ENCODE measurements at regions not wholly inside any gene's neighbourhood (a gene's known extent, or its start where the extent isn't known, plus 50 kb on each side); places are given as distances from the start of the nearest gene placed in this dataset.
A peak's percentile ranks its signal among the peaks of the same experiment; 100 is the strongest.

DNA sequence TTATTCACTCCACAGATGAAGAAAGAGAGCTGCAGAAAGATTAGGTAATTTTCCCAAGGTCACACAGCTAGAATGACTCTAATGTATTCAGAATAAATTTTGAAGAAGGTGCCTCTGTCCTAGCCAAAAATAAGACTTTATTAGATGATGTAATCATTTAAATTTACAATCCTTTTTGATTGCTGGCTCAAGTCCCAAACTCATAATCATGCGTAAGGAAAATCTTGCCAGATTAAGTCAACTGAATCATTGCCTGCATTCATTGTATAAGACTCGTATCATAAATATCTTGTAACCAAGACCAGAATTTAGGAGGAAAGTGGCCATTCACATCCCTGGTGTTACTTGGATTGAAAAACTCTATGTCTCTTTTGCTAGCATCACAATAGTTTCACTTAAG, 53.1 kb upstream of the STK39 start:
- ATAC-seq = no peak

DNA sequence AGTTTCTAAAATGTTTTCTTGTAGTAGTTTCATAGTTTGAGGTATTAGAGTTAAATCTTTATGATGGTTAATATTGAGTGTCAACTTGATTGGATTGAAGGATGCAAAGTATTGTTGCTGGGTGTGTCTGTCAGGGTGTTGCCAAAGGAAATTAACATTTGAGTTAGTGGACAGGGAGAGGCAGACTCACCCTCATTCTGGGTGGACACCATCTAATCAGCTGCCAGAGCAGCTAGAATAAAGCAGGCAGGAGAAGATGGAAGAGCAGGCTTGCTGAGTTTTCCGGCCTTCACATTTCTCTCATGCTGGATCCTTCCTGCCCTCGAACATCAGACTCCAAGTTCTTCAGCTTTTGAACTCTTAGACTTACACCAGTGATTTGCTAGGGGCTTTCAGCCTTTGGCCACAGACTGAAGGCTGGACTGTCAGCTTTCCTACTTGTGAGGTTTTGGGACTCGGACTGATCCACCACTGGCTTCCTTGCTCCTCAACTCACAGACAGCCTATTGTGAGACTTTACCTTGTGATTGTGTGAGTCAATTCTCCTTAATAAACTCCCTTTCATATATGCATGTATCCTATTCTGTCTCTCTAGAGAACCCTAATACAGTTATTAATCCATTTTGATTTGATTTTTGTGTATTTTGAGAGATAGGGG, 56.8 kb upstream of the STK39 start:
- TF ChIP-seq, protein P1, sequence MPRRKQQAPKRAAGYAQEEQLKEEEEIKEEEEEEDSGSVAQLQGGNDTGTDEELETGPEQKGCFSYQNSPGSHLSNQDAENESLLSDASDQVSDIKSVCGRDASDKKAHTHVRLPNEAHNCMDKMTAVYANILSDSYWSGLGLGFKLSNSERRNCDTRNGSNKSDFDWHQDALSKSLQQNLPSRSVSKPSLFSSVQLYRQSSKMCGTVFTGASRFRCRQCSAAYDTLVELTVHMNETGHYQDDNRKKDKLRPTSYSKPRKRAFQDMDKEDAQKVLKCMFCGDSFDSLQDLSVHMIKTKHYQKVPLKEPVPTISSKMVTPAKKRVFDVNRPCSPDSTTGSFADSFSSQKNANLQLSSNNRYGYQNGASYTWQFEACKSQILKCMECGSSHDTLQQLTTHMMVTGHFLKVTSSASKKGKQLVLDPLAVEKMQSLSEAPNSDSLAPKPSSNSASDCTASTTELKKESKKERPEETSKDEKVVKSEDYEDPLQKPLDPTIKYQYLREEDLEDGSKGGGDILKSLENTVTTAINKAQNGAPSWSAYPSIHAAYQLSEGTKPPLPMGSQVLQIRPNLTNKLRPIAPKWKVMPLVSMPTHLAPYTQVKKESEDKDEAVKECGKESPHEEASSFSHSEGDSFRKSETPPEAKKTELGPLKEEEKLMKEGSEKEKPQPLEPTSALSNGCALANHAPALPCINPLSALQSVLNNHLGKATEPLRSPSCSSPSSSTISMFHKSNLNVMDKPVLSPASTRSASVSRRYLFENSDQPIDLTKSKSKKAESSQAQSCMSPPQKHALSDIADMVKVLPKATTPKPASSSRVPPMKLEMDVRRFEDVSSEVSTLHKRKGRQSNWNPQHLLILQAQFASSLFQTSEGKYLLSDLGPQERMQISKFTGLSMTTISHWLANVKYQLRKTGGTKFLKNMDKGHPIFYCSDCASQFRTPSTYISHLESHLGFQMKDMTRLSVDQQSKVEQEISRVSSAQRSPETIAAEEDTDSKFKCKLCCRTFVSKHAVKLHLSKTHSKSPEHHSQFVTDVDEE (CRISPR knock-in tag; IDR thresholded peaks at IDR 0.05) = no peak
- no peak for ATAC-seq

More for the DNA sequence above, 53.1 kb upstream of the STK39 start:
- TF ChIP-seq ISL1 (CRISPR knock-in tag; IDR thresholded peaks at IDR 0.05) (peak; percentile 64), ZC3H10 (CRISPR knock-in tag; IDR thresholded peaks at IDR 0.05) (no peak), SNAI2 (CRISPR knock-in tag; IDR thresholded peaks at IDR 0.05) (no peak), ARNTL (CRISPR knock-in tag; IDR thresholded peaks at IDR 0.05; ENCODE audit: borderline replicate concordance, low read depth) (no peak), BACH2 (CRISPR knock-in tag; IDR thresholded peaks at IDR 0.05; ENCODE audit: borderline replicate concordance) (no peak)
- TF ChIP-seq, protein P2, sequence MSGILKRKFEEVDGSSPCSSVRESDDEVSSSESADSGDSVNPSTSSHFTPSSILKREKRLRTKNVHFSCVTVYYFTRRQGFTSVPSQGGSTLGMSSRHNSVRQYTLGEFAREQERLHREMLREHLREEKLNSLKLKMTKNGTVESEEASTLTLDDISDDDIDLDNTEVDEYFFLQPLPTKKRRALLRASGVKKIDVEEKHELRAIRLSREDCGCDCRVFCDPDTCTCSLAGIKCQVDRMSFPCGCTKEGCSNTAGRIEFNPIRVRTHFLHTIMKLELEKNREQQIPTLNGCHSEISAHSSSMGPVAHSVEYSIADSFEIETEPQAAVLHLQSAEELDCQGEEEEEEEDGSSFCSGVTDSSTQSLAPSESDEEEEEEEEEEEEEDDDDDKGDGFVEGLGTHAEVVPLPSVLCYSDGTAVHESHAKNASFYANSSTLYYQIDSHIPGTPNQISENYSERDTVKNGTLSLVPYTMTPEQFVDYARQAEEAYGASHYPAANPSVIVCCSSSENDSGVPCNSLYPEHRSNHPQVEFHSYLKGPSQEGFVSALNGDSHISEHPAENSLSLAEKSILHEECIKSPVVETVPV (CRISPR knock-in tag; IDR thresholded peaks at IDR 0.05) = no peak
- TF ChIP-seq, protein P3, sequence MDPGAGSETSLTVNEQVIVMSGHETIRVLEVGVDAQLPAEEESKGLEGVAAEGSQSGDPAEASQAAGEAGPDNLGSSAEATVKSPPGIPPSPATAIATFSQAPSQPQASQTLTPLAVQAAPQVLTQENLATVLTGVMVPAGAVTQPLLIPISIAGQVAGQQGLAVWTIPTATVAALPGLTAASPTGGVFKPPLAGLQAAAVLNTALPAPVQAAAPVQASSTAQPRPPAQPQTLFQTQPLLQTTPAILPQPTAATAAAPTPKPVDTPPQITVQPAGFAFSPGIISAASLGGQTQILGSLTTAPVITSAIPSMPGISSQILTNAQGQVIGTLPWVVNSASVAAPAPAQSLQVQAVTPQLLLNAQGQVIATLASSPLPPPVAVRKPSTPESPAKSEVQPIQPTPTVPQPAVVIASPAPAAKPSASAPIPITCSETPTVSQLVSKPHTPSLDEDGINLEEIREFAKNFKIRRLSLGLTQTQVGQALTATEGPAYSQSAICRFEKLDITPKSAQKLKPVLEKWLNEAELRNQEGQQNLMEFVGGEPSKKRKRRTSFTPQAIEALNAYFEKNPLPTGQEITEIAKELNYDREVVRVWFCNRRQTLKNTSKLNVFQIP (CRISPR knock-in tag; IDR thresholded peaks at IDR 0.05; ENCODE audit: borderline replicate concordance, low read depth) = no peak

DNA sequence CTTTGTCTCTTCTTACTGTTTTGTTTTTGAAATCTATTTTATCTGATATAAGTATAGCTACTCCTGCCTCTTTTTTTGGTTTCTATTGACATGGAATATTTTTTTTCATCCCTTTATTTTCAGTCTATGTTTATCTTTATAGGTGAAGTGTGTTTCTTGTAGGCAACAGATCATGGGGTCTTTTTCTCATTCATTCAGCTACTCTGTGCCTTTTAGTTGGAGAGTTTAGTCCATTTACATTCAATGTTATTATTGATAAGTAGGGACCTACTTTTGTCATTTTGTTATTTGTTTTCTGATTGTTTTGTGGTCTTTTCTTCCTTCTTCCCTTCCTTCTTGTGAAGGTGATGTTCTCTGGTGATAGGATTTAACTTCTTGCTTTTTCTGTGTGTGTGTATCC, 60.0 kb upstream of the STK39 start:
- ATAC-seq = no peak
- TF ChIP-seq ZFP3 (CRISPR knock-in tag; IDR thresholded peaks at IDR 0.05) = no peak

DNA sequence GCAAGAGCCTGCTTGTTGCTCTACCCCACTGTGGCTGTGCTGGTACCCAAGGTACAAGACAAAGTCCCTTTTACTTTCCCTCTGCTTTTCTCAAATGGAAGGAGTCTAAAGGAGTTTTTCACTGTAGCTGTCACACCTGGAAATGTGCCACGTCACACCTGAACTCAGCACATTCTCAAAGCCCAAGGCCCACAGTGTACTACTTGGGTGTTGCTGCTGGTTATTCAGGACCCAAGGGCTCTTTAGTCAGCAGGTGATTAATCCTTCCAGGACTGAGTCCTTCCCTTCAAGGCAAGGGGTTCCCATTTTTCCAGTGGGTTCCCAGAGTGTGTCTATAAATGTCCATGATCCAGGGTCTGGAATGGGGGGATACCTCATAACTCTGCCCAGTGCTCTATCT, 63.2 kb upstream of the STK39 start:
- no peak for ATAC-seq
- TF ChIP-seq OSR1 (CRISPR knock-in tag; IDR thresholded peaks at IDR 0.05) (no peak), ARNTL (CRISPR knock-in tag; IDR thresholded peaks at IDR 0.05; ENCODE audit: borderline replicate concordance, low read depth) (no peak), TCF4 (CRISPR knock-in tag; IDR thresholded peaks at IDR 0.05; ENCODE audit: borderline replicate concordance) (no peak), ZNF8 (CRISPR knock-in tag; IDR thresholded peaks at IDR 0.05) (no peak), RARB (CRISPR knock-in tag; IDR thresholded peaks at IDR 0.05) (no peak), GLIS3 (CRISPR knock-in tag; IDR thresholded peaks at IDR 0.05) (no peak), SNAI2 (CRISPR knock-in tag; IDR thresholded peaks at IDR 0.05) (no peak), ZC3H10 (CRISPR knock-in tag; IDR thresholded peaks at IDR 0.05) (no peak), TOX (CRISPR knock-in tag; IDR thresholded peaks at IDR 0.05; ENCODE audit: borderline replicate concordance) (no peak), ZNF565 (CRISPR knock-in tag; conservative IDR thresholded peaks at IDR 0.05; ENCODE audit: low read depth) (no peak), ZFP3 (CRISPR knock-in tag; IDR thresholded peaks at IDR 0.05) (no peak), ESRRG (CRISPR knock-in tag; IDR thresholded peaks at IDR 0.05) (no peak)
- TF ChIP-seq, protein P4, sequence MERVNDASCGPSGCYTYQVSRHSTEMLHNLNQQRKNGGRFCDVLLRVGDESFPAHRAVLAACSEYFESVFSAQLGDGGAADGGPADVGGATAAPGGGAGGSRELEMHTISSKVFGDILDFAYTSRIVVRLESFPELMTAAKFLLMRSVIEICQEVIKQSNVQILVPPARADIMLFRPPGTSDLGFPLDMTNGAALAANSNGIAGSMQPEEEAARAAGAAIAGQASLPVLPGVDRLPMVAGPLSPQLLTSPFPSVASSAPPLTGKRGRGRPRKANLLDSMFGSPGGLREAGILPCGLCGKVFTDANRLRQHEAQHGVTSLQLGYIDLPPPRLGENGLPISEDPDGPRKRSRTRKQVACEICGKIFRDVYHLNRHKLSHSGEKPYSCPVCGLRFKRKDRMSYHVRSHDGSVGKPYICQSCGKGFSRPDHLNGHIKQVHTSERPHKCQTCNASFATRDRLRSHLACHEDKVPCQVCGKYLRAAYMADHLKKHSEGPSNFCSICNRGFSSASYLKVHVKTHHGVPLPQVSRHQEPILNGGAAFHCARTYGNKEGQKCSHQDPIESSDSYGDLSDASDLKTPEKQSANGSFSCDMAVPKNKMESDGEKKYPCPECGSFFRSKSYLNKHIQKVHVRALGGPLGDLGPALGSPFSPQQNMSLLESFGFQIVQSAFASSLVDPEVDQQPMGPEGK (CRISPR knock-in tag; IDR thresholded peaks at IDR 0.05; ENCODE audit: borderline replicate concordance) = no peak

DNA sequence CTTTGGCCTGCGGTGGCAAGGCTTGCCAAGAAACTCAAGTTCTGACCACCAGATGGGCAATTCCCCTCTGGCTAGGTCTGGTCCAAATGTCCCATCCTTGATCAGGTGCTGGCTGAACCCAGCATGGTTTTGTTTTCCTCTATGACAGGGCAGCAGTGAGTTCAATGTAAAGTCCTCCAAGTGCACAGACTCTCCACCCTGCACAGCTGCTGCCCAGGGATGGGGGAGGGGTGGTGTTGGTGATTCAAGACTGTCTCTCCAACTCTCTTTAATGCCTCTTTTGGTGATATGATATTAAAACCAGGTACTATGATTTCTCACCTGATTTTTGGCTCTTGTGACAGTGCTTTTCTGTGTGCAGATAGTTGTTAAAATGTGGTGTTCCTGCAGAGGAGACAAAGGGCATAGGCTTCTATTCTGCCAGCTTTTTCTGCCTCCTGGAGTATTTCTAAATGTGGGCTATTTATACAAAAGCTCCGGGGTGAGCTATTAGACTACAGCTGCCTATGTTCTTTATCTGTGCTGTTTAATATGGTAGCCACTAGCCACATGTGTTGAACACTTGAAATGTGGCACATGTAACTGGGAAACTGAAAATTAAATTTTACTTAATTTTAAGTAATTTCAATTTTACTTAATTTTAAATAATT, 64.0 kb upstream of the STK39 start:
- ATAC-seq = no peak
- TF ChIP-seq, protein P3 (CRISPR knock-in tag; IDR thresholded peaks at IDR 0.05; ENCODE audit: borderline replicate concordance, low read depth) = no peak
- TF ChIP-seq BACH2 (CRISPR knock-in tag; IDR thresholded peaks at IDR 0.05; ENCODE audit: borderline replicate concordance) = no peak
- no peak for TF ChIP-seq RARB (CRISPR knock-in tag; IDR thresholded peaks at IDR 0.05)
- TF ChIP-seq CSDC2 (CRISPR knock-in tag; IDR thresholded peaks at IDR 0.05) = no peak
- no peak for TF ChIP-seq SNAI2 (CRISPR knock-in tag; IDR thresholded peaks at IDR 0.05)
- TF ChIP-seq ZNF565 (CRISPR knock-in tag; conservative IDR thresholded peaks at IDR 0.05; ENCODE audit: low read depth) = no peak
- TF ChIP-seq TOX (CRISPR knock-in tag; IDR thresholded peaks at IDR 0.05; ENCODE audit: borderline replicate concordance) = no peak
- no peak for TF ChIP-seq ESRRG (CRISPR knock-in tag; IDR thresholded peaks at IDR 0.05)
- no peak for TF ChIP-seq OSR1 (CRISPR knock-in tag; IDR thresholded peaks at IDR 0.05)
- TF ChIP-seq, protein P5, sequence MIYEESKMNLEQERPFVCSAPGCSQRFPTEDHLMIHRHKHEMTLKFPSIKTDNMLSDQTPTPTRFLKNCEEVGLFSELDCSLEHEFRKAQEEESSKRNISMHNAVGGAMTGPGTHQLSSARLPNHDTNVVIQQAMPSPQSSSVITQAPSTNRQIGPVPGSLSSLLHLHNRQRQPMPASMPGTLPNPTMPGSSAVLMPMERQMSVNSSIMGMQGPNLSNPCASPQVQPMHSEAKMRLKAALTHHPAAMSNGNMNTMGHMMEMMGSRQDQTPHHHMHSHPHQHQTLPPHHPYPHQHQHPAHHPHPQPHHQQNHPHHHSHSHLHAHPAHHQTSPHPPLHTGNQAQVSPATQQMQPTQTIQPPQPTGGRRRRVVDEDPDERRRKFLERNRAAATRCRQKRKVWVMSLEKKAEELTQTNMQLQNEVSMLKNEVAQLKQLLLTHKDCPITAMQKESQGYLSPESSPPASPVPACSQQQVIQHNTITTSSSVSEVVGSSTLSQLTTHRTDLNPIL (CRISPR knock-in tag; IDR thresholded peaks at IDR 0.05; ENCODE audit: low read depth) = no peak
- no peak for TF ChIP-seq ZNF70 (CRISPR knock-in tag; IDR thresholded peaks at IDR 0.05)
